Small intestine (tissue), 7 donors: ENCODE measurements at regions not wholly inside any gene's neighbourhood (a gene's known extent, or its start where the extent isn't known, plus 50 kb on each side); places are given as distances from the start of the nearest gene placed in this dataset.

ENCODE experiments used
- DNase-seq, 2 donors: peaks; one replicate each; pipeline versions ENCODE4 v3.0.0 to v3.0.0-alpha.2; 2013
- FAIRE-seq: peaks from 2 replicates; lab custom pipeline; 2012; peaks lifted over from hg19 to GRCh38; lab: Jason Lieb, UNC
- H3K27ac ChIP-seq, 3 donors: one replicate each; pipeline ENCODE4 v1.5.1; 2013; ENCODE audit warnings: low read length in 2 of 3, mild to moderate bottlenecking in 2 of 3, control low read depth in 1 of 3, inconsistent platforms in 1 of 3, low read depth in 1 of 3, moderate library complexity in 1 of 3
- H3K27me3 ChIP-seq, 3 donors: one replicate each; pipeline ENCODE4 v1.6.1; 2013; ENCODE audit warnings: low read length in 3 of 3, inconsistent platforms in 1 of 3; ENCODE audit not compliant: control insufficient read depth in 3 of 3, insufficient read depth in 3 of 3
- H3K36me3 ChIP-seq, 3 donors: one replicate each; pipeline ENCODE4 v1.6.1; 2013; ENCODE audit warnings: low read length in 3 of 3, inconsistent platforms in 1 of 3, low read depth in 1 of 3, mild to moderate bottlenecking in 1 of 3, moderate library complexity in 1 of 3; ENCODE audit not compliant: control insufficient read depth in 3 of 3, insufficient read depth in 2 of 3
- H3K4me1 ChIP-seq, 3 donors: one replicate each; pipeline ENCODE4 v1.6.1; 2013; ENCODE audit warnings: low read length in 2 of 3, inconsistent platforms in 1 of 3, low read depth in 1 of 3, mild to moderate bottlenecking in 1 of 3, moderate library complexity in 1 of 3; ENCODE audit not compliant: control insufficient read depth in 3 of 3, insufficient read depth in 2 of 3
- H3K4me3 ChIP-seq, 3 donors: one replicate each; pipeline ENCODE4 v1.5.1; 2013; ENCODE audit warnings: low read length in 3 of 3, control low read depth in 1 of 3, inconsistent platforms in 1 of 3, low read depth in 1 of 3, mild to moderate bottlenecking in 1 of 3, moderate library complexity in 1 of 3
- H3K9me3 ChIP-seq, 2 donors: one replicate each; pipeline ENCODE4 v1.6.1; 2013; ENCODE audit warnings: low read depth in 1 of 2, low read length in 1 of 2; ENCODE audit not compliant: control insufficient read depth in 2 of 2, insufficient read depth in 1 of 2
- WGBS, 3 donors: extraction: QIAGEN DNeasy Blood & Tissue Kit; methylation state at CpG; one replicate each; pipeline ENCODE4 v1.1.7; 2013; 5-methylcytosine and 5-hydroxymethylcytosine counted together
- donor health status: healthy with polysubstance abuse.
- donor health status: control.
- donor health status: control.
- donor health status: Bipolar disorder and iron deficiency.
- donor health status: healthy.

DNA sequence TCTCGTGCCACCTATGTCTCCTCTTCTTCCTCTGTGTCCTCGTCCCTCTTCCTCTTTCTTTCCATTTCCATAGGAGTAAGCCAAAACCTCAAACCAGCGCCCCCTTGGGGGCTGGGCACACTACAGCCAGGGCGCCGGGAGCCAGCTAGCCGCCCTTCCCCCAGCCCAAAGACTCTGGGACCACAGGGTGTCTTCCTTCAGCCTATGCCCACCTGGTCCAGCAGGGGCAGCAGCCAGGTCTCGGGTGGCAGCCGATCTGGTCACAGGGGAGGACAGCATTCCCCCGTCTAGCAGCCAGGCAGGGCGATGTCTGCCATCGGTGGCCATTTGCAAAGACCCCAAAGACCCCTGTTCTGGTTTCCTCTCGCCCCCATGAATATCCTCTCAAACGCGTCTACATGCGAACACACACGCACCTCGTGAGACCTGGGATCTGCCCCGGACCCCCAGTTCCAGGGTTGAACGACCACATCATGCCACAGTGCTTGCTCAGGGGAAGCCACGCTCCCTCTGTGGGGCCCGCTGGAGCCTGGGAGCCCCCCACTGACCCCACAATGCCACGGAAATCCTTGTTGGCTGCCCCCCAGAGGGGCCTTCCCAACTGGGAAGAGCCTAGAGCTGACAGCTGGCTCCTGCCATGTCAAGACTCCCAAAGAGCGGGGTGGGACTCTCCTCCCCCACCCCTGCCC lies 546.0 kb upstream of the CCDC179 start:
- Histone ChIP-seq H3K4me1 (no peaks in the 10 kb centered on the region), H3K36me3 (no peaks in the 10 kb centered on the region), H3K27me3 (no peaks in the 10 kb centered on the region), H3K9me3 (peaks cover 0 to 28% of the 10 kb centered on the region in 2 donors), H3K27ac (no peak overlapping the region), H3K4me3 (no peak overlapping the region)
- DNase-seq (no peak), FAIRE-seq (no peak)
- WGBS, 3 donors = 85 to 89% (median 87%) methylated on average over 21 to 23 of the region's 23 CpGs

DNA sequence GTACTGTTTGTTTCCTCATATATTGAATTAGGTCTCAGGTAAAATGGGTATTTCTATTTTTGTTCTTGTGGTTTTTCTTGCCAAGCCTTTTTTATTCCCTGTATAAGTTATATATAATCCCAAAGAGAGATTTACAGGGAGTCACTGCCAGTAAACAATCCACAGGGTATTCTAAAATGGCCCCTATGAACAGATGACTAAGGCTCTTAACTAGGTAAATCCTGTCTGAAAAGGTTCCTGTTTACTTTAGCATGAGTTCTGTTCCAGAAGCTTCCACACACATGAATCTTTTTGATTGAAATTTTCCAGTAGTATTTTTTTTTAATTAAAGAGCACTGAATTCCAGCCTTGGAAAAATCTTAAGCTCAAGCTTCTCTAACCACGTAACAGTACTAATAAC lies 552.8 kb upstream of the CCDC179 start:
- H3K27ac ChIP-seq = no peak overlapping the region
- no peaks in the 10 kb centered on the region for H3K27me3 ChIP-seq
- no peaks in the 10 kb centered on the region for H3K4me1 ChIP-seq
- DNase-seq (no peak), FAIRE-seq (no peak)
- H3K9me3 ChIP-seq = peaks cover 0 to 2% of the 10 kb centered on the region in 2 donors
- 74 to 77% (median 76%) methylated on average over 1 of the region's 1 CpG for WGBS, 3 donors
- no peaks in the 10 kb centered on the region for H3K36me3 ChIP-seq
- no peak overlapping the region for H3K4me3 ChIP-seq

DNA sequence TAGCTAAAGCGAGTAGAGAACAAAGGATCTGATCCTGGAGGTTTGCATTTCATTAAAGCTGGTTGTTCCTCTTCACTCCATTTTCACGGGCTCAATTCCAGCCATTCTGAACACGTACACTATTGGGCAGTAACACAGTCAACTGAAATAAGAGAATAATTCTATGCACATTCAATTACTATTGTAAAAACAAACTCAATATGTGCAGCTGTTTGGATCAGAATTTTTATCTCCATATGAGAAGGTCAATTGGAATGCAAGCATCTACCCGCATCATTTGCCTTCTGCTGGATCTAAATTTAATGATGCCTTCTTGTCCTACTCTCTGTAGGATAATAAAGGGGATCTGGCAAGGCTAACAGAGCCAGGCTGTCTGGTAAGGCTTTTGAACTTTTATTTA lies 562.8 kb upstream of the CCDC179 start:
- no peaks in the 10 kb centered on the region for H3K36me3 ChIP-seq
- FAIRE-seq = no peak
- no peak overlapping the region for H3K4me3 ChIP-seq
- no peaks in the 10 kb centered on the region for H3K9me3 ChIP-seq
- no peak for DNase-seq
- no peak overlapping the region for H3K27ac ChIP-seq
- H3K4me1 ChIP-seq = no peaks in the 10 kb centered on the region
- no peaks in the 10 kb centered on the region for H3K27me3 ChIP-seq
- 82 to 83% (median 83%) methylated on average over 4 of the region's 4 CpGs for WGBS, 3 donors

DNA sequence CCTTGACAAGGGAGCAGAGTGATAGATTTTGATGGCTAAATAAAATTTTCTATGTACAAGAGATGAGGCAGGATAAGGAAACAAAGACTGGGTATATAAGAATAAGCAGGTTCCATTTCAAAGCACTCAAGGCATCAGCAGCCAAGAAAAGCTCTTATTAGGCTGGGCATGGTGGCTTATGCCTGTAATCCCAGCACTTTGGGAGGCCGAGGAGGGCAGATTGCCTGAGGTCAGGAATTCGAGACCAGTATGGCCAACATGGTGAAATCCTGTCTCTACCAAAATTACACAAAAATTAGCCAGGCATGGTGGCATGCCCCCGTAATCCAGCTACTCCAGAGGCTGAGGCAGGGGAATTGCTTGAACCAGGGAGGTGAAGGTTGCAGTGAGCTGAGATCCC lies 563.4 kb upstream of the CCDC179 start:
- Histone ChIP-seq H3K27ac (no peak overlapping the region), H3K4me3 (no peak overlapping the region), H3K36me3 (no peaks in the 10 kb centered on the region), H3K4me1 (no peaks in the 10 kb centered on the region), H3K27me3 (no peaks in the 10 kb centered on the region), H3K9me3 (no peaks in the 10 kb centered on the region)
- FAIRE-seq = no peak
- WGBS, 3 donors = 70 to 84% (median 77%) methylated on average over 3 of the region's 3 CpGs
- DNase-seq = no peak

DNA sequence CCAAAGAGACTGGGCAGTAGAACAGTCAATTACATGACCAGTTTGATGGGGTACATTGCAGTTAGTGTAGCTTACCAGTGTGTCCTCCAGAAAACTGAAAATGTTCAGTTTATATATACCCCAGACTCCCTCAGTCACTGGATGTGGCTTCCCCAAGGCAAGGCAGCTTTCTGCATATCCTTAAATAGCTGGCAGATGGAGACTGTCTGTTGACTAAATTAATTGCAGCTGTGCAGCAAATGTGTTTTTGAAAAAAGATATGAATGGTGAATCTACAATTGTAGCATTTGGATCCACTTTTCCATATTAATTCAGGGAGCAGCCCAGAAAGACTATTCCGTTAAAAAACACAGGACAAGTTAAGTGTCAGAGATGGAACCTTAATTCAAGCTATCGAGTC lies 565.1 kb upstream of the CCDC179 start:
- no peaks in the 10 kb centered on the region for H3K9me3 ChIP-seq
- DNase-seq (no peak), FAIRE-seq (no peak)
- H3K4me3 ChIP-seq = no peak overlapping the region
- WGBS, 3 donors = 79 to 90% (median 87%) methylated on average over 2 of the region's 2 CpGs
- H3K36me3 ChIP-seq = no peaks in the 10 kb centered on the region
- H3K4me1 ChIP-seq = no peaks in the 10 kb centered on the region
- no peak overlapping the region for H3K27ac ChIP-seq
- no peaks in the 10 kb centered on the region for H3K27me3 ChIP-seq

DNA sequence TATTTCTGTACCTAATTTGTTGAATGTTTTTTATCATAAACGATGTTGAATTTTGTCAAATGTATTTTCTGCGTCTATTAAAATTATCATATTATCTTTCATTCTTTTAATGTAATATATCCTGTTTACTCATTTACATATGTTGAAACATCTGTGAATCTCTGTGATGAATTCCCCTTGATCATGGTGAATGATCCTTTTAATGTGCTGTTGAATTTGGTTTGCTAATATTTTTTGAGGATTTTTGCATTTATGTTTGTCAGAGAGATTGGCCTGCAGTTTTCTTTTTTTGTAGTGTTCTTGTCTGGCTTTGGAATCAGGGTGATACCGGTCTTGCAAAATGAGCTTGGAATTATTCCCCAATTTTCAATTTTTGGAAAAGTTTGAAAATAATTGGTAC lies 569.3 kb upstream of the CCDC179 start:
- Histone ChIP-seq H3K9me3 (no peaks in the 10 kb centered on the region), H3K27ac (no peak overlapping the region), H3K36me3 (no peaks in the 10 kb centered on the region), H3K4me1 (no peaks in the 10 kb centered on the region), H3K27me3 (no peaks in the 10 kb centered on the region), H3K4me3 (no peak overlapping the region)
- FAIRE-seq (no peak), DNase-seq (no peak)
- 81 to 89% (median 83%) methylated on average over 3 of the region's 3 CpGs for WGBS, 3 donors

DNA sequence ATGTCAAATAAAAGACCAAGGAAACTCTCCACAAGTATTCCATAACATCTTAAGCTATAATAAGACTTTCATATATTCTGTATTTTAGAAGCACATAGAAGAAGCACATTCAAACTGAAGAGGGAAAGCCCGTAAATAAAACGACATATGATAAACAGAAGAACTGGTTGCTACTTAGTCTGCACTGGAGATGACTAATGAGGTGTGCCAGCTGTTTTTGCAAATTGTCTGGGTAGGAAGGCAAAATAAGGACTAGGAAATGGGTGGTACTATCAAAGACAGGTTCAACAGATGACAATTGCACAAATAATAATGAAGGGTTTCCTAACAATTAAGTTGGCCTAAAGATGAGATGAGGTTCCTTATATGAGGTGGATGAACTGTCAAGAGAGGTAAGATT lies 593.2 kb upstream of the CCDC179 start:
- Histone ChIP-seq H3K9me3 (no peaks in the 10 kb centered on the region), H3K36me3 (no peaks in the 10 kb centered on the region), H3K27me3 (no peaks in the 10 kb centered on the region), H3K4me1 (no peaks in the 10 kb centered on the region), H3K4me3 (no peak overlapping the region), H3K27ac (no peak overlapping the region)
- DNase-seq = no peak
- WGBS, 3 donors = 72 to 94% (median 91%) methylated on average over 2 of the region's 2 CpGs
- FAIRE-seq = no peak

DNA sequence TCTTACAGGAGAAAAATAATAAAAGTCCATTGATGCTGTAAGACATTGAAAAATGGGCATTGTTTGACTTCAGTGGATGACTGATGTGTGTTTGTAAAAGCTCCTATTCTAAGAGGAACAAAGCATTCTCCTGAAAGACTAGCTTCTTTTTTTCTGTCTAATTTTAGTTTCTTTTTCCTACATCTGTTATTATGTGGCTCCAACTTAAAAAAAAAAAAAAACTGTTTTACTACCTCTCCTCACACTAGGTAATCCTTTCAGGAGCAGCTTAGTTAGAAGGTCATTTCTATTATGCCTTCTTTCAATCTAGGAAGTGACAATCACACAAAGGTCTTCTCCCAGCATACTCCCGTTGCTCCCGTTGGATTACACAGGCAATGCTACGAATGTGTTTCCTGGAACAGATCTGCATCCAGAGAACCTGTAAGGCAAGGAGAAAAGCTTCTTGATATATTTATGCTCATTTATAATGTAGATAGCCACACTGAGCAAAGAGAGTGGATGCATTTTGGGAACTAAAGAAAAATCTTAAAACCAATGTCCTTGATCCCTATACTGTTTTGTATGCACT lies 595.1 kb upstream of the CCDC179 start:
- H3K4me3 ChIP-seq = no peak overlapping the region
- no peak overlapping the region for H3K27ac ChIP-seq
- no peaks in the 10 kb centered on the region for H3K9me3 ChIP-seq
- WGBS, 3 donors = 14 to 32% (median 24%) methylated on average over 3 of the region's 3 CpGs
- no peaks in the 10 kb centered on the region for H3K4me1 ChIP-seq
- no peak for FAIRE-seq
- no peaks in the 10 kb centered on the region for H3K27me3 ChIP-seq
- no peak for DNase-seq
- no peaks in the 10 kb centered on the region for H3K36me3 ChIP-seq

DNA sequence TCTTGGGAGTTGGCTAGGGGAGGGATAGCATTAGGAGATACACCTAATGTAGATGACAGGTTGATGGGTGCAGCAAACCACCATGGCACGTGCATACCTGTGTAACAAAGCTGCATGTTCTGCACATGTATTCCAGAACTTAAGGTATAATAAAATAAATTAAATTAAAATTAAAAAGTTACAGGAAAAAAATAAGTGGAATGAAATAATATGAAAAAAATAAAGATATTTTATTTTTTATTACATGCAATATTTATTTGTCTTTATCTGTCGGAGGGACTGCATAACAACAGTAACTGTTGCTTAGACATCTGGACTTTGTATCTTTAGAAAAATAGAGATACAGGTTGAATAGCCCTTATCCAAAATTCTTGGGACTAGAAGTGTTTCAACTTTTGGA lies 597.4 kb upstream of the CCDC179 start:
- Histone ChIP-seq H3K9me3 (no peaks in the 10 kb centered on the region), H3K27ac (no peak overlapping the region), H3K36me3 (no peaks in the 10 kb centered on the region), H3K4me3 (no peak overlapping the region), H3K27me3 (no peaks in the 10 kb centered on the region), H3K4me1 (no peaks in the 10 kb centered on the region)
- FAIRE-seq (no peak), DNase-seq (no peak)
- 82 to 88% (median 85%) methylated on average over 2 of the region's 2 CpGs for WGBS, 3 donors
